H1 (cell line): ENCODE measurements at regions not wholly inside any gene's neighbourhood (a gene's known extent, or its start where the extent isn't known, plus 50 kb on each side); places are given as distances from the start of the nearest gene placed in this dataset.

Experiments used
- CHD7 ChIP-seq: fragments of 300-600 bp; sonication (generic); IDR thresholded peaks from 2 replicates; pipeline ENCODE4 v1.7.1; 2012; ENCODE audit warnings: low read length, moderate library complexity, mild to moderate bottlenecking, inconsistent platforms; ENCODE audit not compliant: insufficient replicate concordance
- SP2 ChIP-seq: IDR thresholded peaks from 2 replicates; pipeline ENCODE4 v1.6.1; 2012; ENCODE audit warnings: mild to moderate bottlenecking, low read length, inconsistent platforms

DNA sequence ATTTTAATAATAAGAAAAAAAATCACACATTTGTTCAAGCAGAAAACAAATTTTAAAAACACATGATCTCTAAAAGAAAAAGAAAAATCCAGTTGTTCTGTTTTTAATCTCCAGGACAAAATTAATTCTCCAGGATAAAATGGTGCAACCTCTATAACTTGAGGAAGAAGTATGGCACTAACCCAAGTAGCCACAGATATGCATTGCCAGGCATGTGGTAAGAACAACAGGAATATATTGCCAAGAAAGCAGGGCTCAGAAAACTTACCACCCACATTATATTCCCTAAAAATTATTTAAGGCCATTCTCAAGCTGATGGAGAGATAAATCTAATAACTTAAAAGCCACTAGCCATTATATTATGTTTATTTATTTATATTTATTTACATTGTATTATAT is 295.7 kb upstream of the TMCO5A start (continued):
- TF ChIP-seq CHD7 (no peak), SP2 (no peak)
